Head of caudate nucleus (tissue), 42 donors: ENCODE measurements at regions not wholly inside any gene's neighbourhood (a gene's known extent, or its start where the extent isn't known, plus 50 kb on each side); places are given as distances from the start of the nearest gene placed in this dataset.
A peak's percentile ranks its signal among the peaks of the same experiment; 100 is the strongest.
"Not testable (repeated sequence)": the region's sequence is repeated elsewhere in the genome, so short reads cannot be mapped to it uniquely, and the experiment has no call there.

Experiments used
- DNase-seq, 42 donors: peaks; one replicate each; pipeline versions ENCODE4 v3.0.0 to v3.0.0-alpha.2; 2020 to 2021; ENCODE audit warnings: mixed read lengths in 7 of 42
- intact Hi-C: fragments of 100-400 bp; cut with DNase I; formaldehyde crosslinking; loops from one replicate; pipeline ENCODE4 v1.15.0; 2022

- DNase-seq: no peak
- intact Hi-C loops: no loop called here
Observed at GRCh38 chr4:57832083-57832482, 721.9 kb upstream of the IGFBP7 start.

GRCh38 chr4:57789666-57790065 is 679.5 kb upstream of the IGFBP7 start:
- intact Hi-C loops: no loop called here
- DNase-seq: no peak

- intact Hi-C loops: no loop called here
- DNase-seq: no peak
Observed at GRCh38 chr4:57777876-57778275, 667.7 kb upstream of the IGFBP7 start.

- DNase-seq: no peak
Observed at GRCh38 chr4:57774681-57775080, 664.5 kb upstream of the IGFBP7 start.

GRCh38 chr4:57774171-57774570 is 664.0 kb upstream of the IGFBP7 start:
- intact Hi-C loops: no loop called here
- DNase-seq: no peak

More at GRCh38 chr4:57774681-57775080, 664.5 kb upstream of the IGFBP7 start:
- intact Hi-C loops: no loop called here

GRCh38 chr4:57766341-57766740 is 656.2 kb upstream of the IGFBP7 start:
- no peak for DNase-seq
- intact Hi-C loops: no loop called here

- intact Hi-C loops: no loop called here
- DNase-seq: no peak
Observed at GRCh38 chr4:57764856-57765255, 654.7 kb upstream of the IGFBP7 start.

- intact Hi-C loops: no loop called here
Observed at GRCh38 chr4:57763070-57763469, 652.9 kb upstream of the IGFBP7 start.

GRCh38 chr4:57740625-57741190 is 630.5 kb upstream of the IGFBP7 start:
- DNase-seq: no peak
- intact Hi-C loops: no loop called here

More at GRCh38 chr4:57763070-57763469, 652.9 kb upstream of the IGFBP7 start:
- no peak for DNase-seq

- intact Hi-C loops: no loop called here
- DNase-seq: no peak
Observed at GRCh38 chr4:57736781-57737180, 626.6 kb upstream of the IGFBP7 start.

GRCh38 chr4:57734104-57734670 is 624.0 kb upstream of the IGFBP7 start:
- intact Hi-C loops: no loop called here
- no peak for DNase-seq

- intact Hi-C loops, DNase-seq: not testable (repeated sequence)
Observed at GRCh38 chr4:57729775-57730570, 619.8 kb upstream of the IGFBP7 start.

GRCh38 chr4:57726154-57726553 is 616.0 kb upstream of the IGFBP7 start:
- DNase-seq: no peak
- intact Hi-C loops: no loop called here

GRCh38 chr4:57719456-57719855 is 609.3 kb upstream of the IGFBP7 start:
- intact Hi-C loops: no loop called here
- DNase-seq: no peak

- intact Hi-C loops, DNase-seq: not testable (repeated sequence)
Observed at GRCh38 chr4:57714313-57714712, 604.1 kb upstream of the IGFBP7 start.

- intact Hi-C loops: no loop called here
- DNase-seq: no peak
Observed at GRCh38 chr4:57710053-57710452, 599.9 kb upstream of the IGFBP7 start.

- intact Hi-C loops: no loop called here
- no peak for DNase-seq
Observed at GRCh38 chr4:57691370-57691769, 581.2 kb upstream of the IGFBP7 start.

- DNase-seq: peak in 8 of 42 donors; percentile 3 to 48 (median 20)
- intact Hi-C loops: no loop called here
Observed at GRCh38 chr4:57689693-57690205, 579.6 kb upstream of the IGFBP7 start.

- intact Hi-C loops: no loop called here
- DNase-seq: no peak
Observed at GRCh38 chr4:57682275-57682674, 572.1 kb upstream of the IGFBP7 start.

GRCh38 chr4:57679969-57680368 is 569.8 kb upstream of the IGFBP7 start:
- intact Hi-C loops: no loop called here
- no peak for DNase-seq
